Coronary artery (tissue), 2 donors: ENCODE measurements at regions not wholly inside any gene's neighbourhood (a gene's known extent, or its start where the extent isn't known, plus 50 kb on each side); places are given as distances from the start of the nearest gene placed in this dataset.
"Not testable (repeated sequence)": the region's sequence is repeated elsewhere in the genome, so short reads cannot be mapped to it uniquely, and the experiment has no call there.

ENCODE experiments used
- DNase-seq: peaks from one replicate; pipeline ENCODE4 v3.0.0-alpha.2; 2017; ENCODE audit warnings: low spot score
- H3K27ac ChIP-seq, 2 donors: fragments of 200-600 bp; sonication (generic); one replicate each; pipeline ENCODE4 v1.5.1; 2016 to 2019
- H3K4me3 ChIP-seq: fragments of 200-600 bp; sonication (generic); 2 replicates; pipeline ENCODE4 v1.5.1; 2016; ENCODE audit warnings: mild to moderate bottlenecking, moderate library complexity
- CTCF ChIP-seq: fragments of 200-600 bp; sonication (generic); IDR thresholded peaks from one replicate; pipeline ENCODE4 v1.5.1; 2019; ENCODE audit warnings: antibody characterized with exemption

DNA sequence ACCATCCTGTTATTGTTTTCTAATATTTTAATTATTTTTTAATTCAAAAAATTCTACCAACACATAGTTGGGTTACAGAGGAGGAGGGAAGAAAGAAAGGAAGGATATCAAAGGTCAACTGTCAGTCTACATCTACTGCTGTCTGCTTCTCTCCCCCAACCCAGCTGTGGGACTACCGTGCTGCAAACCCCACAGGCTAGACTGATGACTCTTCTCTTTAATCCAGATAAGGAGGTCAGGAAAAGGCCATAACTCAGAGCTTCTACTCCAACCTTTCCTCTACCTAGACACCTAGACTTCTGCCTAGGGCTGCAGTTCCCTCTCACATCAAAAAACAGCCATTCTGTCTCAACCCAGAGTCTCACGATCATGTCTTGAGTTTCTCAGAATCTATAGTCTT is 124.2 kb upstream of the ETV3 start:
- DNase-seq: no peak
- Histone ChIP-seq H3K27ac (no peak overlapping the region), H3K4me3 (no peak overlapping the region)
- TF ChIP-seq CTCF: no peak

DNA sequence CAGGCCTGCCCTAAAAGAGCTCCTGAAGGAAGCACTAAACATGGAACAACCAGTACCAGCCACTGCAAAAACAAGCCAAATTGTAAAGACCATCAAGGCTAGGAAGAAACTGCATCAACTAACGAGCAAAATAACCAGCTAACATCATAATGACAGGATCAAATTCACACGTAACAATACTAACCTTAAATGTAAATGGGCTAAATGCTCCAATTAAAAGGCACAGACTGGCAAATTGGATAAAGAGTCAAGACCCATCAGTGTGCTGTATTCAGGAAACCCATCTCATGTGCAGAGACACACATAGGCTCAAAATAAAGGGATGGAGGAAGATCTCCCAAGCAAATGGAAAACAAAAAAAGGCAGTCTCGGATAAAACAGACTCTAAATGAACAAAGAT is 117.7 kb upstream of the ETV3 start:
- not testable (repeated sequence) for H3K27ac ChIP-seq

GRCh38 chr1:157254183-157254582 is 116.0 kb upstream of the ETV3 start:
- H3K27ac ChIP-seq, DNase-seq, H3K4me3 ChIP-seq: not testable (repeated sequence)

More for the DNA sequence above, 117.7 kb upstream of the ETV3 start:
- DNase-seq, H3K4me3 ChIP-seq: not testable (repeated sequence)

- DNase-seq: no peak
- H3K4me3 ChIP-seq: no peak overlapping the region
- H3K27ac ChIP-seq: no peak overlapping the region
- TF ChIP-seq CTCF: no peak
Measured at GRCh38 chr1:157252473-157252872, 114.3 kb upstream of the ETV3 start.

- Histone ChIP-seq H3K27ac (no peak overlapping the region), H3K4me3 (no peak overlapping the region)
- TF ChIP-seq CTCF: no peak
- DNase-seq: no peak
Measured at GRCh38 chr1:157249739-157250138, 111.5 kb upstream of the ETV3 start.

DNA sequence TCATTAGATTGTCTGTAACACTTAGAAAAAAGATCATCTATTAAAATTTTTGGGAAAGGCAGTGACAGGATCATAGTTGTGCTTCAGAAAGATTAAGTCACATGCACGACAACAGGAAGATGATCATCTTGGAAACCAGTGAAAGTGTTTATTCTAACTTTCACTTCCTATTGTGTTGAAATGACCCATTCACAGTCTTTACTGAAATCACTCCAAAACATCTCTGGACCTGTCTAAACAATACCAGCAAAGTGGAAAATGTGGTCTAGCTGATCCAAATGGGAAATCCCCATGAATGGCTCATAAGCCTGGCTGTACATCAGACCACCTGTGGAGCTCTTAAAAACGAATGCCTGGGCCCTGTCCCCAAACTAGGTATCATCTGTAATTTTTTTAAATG is 111.1 kb upstream of the ETV3 start:
- DNase-seq: no peak
- TF ChIP-seq CTCF: no peak
- Histone ChIP-seq H3K27ac (no peak overlapping the region), H3K4me3 (no peak overlapping the region)

DNA sequence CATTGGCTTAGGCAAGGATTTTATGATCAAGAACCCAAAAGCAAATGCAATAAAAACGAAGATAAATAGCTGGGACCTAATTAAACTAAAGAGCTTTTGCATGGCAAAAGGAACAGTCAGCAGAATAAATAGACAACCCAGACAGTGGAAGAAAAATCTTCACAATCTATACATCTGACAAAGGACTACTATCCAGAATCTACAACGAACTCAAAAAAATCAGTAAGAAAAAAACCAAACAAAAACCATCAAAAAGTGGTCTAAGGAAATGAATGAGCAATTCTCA is 109.5 kb upstream of the ETV3 start:
- not testable (repeated sequence) for H3K27ac ChIP-seq, H3K4me3 ChIP-seq, DNase-seq

DNA sequence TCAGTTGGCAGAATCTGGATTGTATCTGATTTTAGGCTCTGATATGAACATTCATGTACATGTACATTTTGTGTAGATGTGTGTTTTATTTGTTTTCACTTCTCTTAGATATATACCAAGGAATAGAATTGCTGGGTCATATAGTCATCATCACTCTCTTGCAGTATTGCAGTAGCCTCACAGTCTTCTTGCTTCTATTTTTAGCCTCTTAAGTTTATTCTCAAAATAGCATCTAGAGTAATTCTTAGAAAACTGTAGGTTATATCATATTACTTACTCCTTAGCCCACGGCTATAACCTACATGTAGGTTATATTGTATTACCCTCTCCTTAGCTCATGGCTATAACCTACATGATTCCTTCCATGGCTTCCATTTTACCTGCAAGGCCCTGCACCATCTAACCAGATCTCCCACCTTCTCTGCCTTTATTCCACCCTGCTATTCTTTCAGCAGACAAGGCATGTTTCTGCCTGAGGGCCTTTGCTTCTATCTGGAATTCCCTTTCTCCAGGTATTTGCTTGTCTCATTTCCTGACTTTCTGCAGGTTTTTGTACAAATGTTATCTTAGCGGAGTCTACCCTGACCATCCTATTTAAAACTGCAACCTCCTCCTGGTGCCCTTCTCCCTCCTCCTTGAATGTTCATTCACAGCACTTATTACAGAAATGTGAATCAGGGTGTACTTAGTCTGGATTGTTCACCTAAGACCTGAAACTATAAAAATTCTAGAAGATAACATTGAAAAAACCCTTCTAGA is 109.0 kb upstream of the ETV3 start:
- DNase-seq: no peak
- TF ChIP-seq CTCF: no peak
- Histone ChIP-seq H3K4me3 (no peak overlapping the region), H3K27ac (no peak overlapping the region)

DNA sequence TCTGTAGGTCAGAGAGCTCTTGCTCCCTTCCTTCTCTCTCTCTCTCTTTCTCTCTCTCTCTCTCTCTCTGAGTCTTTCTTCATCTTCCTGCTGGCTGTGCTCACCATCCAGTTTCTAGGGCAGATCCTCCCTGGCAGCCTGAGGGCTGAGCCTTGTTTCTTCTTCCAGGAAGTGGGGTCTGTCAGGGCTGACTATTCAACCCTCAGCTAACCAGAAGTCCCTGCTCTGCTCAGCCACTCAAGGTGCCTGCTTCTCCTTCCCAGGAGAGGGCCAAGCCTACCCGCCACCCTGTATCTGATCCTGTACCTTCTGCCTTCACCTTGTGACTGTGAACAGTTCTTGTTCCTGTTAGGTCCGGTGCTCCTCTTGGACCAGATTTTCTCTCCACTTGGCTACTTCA is 107.6 kb upstream of the ETV3 start:
- no peak for DNase-seq
- no peak for TF ChIP-seq CTCF
- no peak overlapping the region for H3K27ac ChIP-seq

More for the DNA sequence above, 107.6 kb upstream of the ETV3 start:
- H3K4me3 ChIP-seq: no peak overlapping the region
